Cardiac muscle cell (in vitro differentiated cells and primary cell): ENCODE measurements at regions not wholly inside any gene's neighbourhood (a gene's known extent, or its start where the extent isn't known, plus 50 kb on each side); places are given as distances from the start of the nearest gene placed in this dataset.

ENCODE experiments used
- DNase-seq, 2 donors: peaks; one replicate each; pipeline versions ENCODE4 v3.0.0 to v3.0.0-alpha.2; 2010 to 2017; ENCODE audit warnings: low read depth in 1 of 2, low spot score in 1 of 2
- H3K27ac ChIP-seq: fragments of 200-600 bp; sonication (generic); 2 replicates; pipeline ENCODE4 v1.5.1; 2016
- H3K27me3 ChIP-seq: fragments of 200-600 bp; sonication (generic); 2 replicates; pipeline ENCODE4 v1.6.0; 2016; ENCODE audit warnings: control low read depth
- H3K36me3 ChIP-seq: fragments of 200-600 bp; sonication (generic); 2 replicates; pipeline ENCODE4 v1.5.1; 2016; ENCODE audit warnings: control low read depth
- H3K4me1 ChIP-seq: fragments of 200-600 bp; sonication (generic); 2 replicates; pipeline ENCODE4 v1.8.1; 2017; ENCODE audit warnings: low read depth, mild to moderate bottlenecking, mixed run types
- H3K4me3 ChIP-seq: fragments of 200-600 bp; sonication (generic); 2 replicates; pipeline ENCODE4 v1.5.1; 2016; ENCODE audit warnings: mild to moderate bottlenecking
- H3K9me3 ChIP-seq: fragments of 200-600 bp; sonication (generic); 2 replicates; pipeline ENCODE4 v1.5.1; 2017; ENCODE audit warnings: low read depth, mild to moderate bottlenecking, control low read depth
- TF ChIP-seq, protein P1 (sequence below): IDR thresholded peaks from 2 replicates; pipeline ENCODE4 v1.5.1; 2012; ENCODE audit warnings: low read depth, mild to moderate bottlenecking, low read length

DNA sequence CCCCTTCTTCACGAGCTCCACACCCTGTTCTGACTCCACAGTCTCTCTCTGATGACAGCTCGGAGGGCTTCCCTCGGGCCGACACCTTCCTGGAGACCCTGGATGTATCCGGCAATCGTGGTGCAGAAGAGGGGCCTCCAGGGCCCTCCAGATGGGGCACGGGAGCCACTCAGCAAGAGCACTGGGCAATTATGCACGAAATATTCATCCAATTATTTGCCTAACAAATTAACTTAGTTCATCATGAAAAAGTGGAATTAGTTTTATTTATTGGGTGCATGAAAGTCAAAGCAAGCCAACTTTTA is 277.3 kb upstream of the HDAC4 start:
- TF ChIP-seq, protein P1, sequence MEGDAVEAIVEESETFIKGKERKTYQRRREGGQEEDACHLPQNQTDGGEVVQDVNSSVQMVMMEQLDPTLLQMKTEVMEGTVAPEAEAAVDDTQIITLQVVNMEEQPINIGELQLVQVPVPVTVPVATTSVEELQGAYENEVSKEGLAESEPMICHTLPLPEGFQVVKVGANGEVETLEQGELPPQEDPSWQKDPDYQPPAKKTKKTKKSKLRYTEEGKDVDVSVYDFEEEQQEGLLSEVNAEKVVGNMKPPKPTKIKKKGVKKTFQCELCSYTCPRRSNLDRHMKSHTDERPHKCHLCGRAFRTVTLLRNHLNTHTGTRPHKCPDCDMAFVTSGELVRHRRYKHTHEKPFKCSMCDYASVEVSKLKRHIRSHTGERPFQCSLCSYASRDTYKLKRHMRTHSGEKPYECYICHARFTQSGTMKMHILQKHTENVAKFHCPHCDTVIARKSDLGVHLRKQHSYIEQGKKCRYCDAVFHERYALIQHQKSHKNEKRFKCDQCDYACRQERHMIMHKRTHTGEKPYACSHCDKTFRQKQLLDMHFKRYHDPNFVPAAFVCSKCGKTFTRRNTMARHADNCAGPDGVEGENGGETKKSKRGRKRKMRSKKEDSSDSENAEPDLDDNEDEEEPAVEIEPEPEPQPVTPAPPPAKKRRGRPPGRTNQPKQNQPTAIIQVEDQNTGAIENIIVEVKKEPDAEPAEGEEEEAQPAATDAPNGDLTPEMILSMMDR, result no peak
- no peaks in the 10 kb centered on the region for H3K36me3 ChIP-seq
- no peaks in the 10 kb centered on the region for H3K4me1 ChIP-seq
- no peaks in the 10 kb centered on the region for H3K27me3 ChIP-seq
- DNase-seq, result no peak
- H3K27ac ChIP-seq, result no peak overlapping the region
- no peaks in the 10 kb centered on the region for H3K9me3 ChIP-seq
- no peak overlapping the region for H3K4me3 ChIP-seq

DNA sequence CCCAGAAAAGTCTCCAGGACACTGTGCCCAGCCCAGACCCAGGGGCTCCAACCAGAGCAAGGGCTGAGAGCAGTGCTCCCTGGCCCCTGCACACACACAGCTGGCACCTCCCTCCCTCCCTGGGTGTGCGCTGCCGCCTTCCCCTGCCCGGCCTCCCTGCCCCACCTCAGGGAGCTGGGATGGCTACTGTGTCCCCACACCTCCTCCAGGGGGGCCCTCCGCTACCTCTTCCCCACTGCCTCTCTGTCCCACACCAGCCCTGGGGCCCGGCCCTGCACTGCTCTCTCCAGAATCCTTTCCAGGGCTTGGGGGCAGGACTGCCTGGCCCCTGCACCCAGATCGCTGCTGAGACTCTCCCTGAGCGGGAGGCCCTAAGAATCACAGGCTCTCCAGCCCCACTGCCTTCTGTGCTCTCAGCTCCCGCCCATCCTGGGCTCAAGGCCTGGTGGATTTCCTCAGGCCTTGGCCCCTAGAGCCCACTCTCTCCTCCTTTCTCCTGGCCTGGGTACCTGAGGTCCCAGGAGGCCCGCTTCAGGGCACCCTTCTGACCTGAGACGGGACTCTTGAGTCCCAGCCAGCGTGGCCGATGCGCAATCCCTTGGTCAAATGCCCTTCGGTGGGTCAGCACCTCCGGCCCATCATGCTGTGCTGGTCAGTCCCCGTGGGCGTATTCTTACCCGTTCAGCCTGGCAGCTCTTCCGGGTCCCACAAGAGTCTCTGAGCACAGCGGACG is 276.8 kb upstream of the HDAC4 start:
- no peaks in the 10 kb centered on the region for H3K36me3 ChIP-seq
- no peaks in the 10 kb centered on the region for H3K9me3 ChIP-seq
- H3K27me3 ChIP-seq, result no peaks in the 10 kb centered on the region
- no peak overlapping the region for H3K27ac ChIP-seq
- H3K4me1 ChIP-seq, result no peaks in the 10 kb centered on the region
- TF ChIP-seq, protein P1, result no peak
- DNase-seq, result no peak
- H3K4me3 ChIP-seq, result no peak overlapping the region

DNA sequence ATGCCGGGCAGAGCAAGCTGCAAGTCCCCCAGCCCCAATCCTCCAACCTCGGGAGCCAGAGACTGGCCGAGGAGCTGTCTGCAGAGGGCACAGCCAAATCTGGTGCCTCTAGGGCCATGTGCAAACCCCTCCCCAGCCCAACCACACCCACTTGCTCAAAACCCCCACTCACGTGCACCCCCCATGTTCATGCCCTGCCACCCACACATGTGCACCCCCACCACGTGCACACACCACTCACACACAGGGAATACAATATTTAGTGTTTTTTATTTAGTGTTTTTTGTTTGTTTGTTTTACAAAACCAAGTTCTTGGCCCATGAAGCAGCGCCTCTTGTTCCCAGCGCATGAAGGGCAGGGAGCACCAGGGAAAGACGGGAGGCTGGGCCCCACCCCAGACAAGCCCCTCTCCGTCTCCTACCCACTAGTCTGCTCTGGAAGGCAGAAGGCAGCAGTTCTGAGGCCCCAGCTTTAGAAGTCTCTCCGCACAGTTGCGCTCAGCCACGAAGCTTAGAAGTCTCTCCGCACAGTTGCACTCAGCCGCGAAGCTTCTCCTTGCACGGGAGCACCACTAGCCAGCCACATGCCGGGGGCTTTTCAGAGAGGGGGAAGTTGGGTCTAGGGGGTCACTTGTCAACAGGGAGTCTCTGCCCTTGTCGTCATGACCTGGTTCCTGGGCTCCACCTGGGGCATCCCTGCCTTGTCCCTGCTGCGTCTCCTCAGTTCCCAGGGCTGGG is 276.1 kb upstream of the HDAC4 start:
- Histone ChIP-seq H3K9me3 (no peaks in the 10 kb centered on the region), H3K27ac (no peak overlapping the region), H3K27me3 (no peaks in the 10 kb centered on the region), H3K4me3 (no peak overlapping the region), H3K4me1 (no peaks in the 10 kb centered on the region), H3K36me3 (no peaks in the 10 kb centered on the region)
- TF ChIP-seq, protein P1, result no peak
- no peak for DNase-seq

- DNase-seq, result no peak
- Histone ChIP-seq H3K36me3 (no peaks in the 10 kb centered on the region), H3K4me3 (no peak overlapping the region), H3K9me3 (no peaks in the 10 kb centered on the region), H3K27ac (no peak overlapping the region), H3K4me1 (no peaks in the 10 kb centered on the region), H3K27me3 (no peaks in the 10 kb centered on the region)
- TF ChIP-seq, protein P1, result no peak
Observed at GRCh38 chr2:239675826-239676715, 275.3 kb upstream of the HDAC4 start.

DNA sequence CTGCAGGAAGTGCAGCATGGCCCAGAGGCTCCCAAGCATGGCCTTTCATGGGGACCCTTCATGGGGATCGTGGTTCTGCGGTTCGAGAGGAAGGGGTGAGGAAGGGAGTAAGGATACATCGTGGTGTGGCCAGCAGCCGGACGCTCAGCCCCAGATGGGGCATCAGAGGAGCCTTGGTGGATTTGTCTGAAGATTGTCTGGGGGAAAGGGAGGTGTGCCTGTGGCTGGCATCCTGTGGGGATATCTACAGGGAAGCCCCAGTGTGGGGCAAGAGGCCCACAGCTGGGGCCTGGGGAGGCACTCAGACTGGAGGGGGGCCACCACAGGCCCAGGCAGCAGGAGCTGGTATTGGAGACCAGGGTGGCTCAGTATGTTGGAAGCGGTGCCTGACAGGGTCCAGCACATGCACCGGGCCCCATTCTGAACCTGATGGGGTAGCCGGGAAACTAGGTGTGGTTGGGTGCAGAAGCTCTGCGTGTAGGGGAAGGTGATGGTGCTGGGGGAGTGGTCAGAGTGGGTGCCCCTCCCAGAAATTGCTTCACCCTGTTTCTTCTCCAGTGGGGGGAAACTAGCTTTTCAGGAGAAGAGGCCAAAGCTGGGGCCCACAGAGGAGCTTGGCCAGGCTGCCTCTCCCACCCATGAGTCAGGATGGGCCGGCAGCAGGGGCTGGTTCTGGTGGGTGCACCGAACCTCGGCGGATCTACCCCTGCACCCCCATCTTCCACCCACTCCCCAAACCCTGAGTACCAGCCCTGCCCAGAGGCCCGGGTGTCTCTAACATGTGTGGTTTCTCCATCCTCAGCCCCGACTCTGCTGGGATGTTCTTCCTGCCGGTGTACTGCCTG is 274.4 kb upstream of the HDAC4 start:
- no peaks in the 10 kb centered on the region for H3K36me3 ChIP-seq
- TF ChIP-seq, protein P1, result no peak

More for the DNA sequence above, 274.4 kb upstream of the HDAC4 start:
- H3K4me3 ChIP-seq, result no peak overlapping the region
- no peak for DNase-seq
- no peaks in the 10 kb centered on the region for H3K4me1 ChIP-seq
- no peaks in the 10 kb centered on the region for H3K27me3 ChIP-seq
- H3K27ac ChIP-seq, result no peak overlapping the region
- H3K9me3 ChIP-seq, result no peaks in the 10 kb centered on the region
